ENCODE measurements at regions not wholly inside any gene's neighbourhood (a gene's known extent, or its start where the extent isn't known, plus 50 kb on each side); places are given as distances from the start of the nearest gene placed in this dataset.

DNA sequence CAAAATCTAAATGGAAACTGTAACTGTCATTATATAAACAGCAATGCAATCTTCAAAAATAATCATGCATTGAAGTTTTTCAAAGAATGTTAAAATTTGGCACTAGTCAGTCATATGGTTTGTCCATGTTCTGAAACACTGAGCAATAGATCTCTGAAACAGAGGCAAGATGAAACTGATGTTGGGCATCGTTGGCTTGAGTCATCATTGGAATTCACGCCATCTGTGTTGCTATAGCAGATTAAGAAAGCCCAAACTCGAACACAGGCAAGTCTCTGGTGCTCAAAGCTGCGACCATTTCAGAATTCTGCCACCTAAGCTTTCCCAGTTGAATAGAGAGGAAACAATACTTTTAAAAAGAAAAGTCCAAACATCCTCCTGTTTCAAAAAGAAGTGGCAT is 114.1 kb upstream of the PPARGC1A start:
- TF ChIP-seq, protein P1, sequence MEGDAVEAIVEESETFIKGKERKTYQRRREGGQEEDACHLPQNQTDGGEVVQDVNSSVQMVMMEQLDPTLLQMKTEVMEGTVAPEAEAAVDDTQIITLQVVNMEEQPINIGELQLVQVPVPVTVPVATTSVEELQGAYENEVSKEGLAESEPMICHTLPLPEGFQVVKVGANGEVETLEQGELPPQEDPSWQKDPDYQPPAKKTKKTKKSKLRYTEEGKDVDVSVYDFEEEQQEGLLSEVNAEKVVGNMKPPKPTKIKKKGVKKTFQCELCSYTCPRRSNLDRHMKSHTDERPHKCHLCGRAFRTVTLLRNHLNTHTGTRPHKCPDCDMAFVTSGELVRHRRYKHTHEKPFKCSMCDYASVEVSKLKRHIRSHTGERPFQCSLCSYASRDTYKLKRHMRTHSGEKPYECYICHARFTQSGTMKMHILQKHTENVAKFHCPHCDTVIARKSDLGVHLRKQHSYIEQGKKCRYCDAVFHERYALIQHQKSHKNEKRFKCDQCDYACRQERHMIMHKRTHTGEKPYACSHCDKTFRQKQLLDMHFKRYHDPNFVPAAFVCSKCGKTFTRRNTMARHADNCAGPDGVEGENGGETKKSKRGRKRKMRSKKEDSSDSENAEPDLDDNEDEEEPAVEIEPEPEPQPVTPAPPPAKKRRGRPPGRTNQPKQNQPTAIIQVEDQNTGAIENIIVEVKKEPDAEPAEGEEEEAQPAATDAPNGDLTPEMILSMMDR (IDR thresholded peaks at IDR 0.05; ENCODE audit: insufficient read depth, low read length): no peak
- TF ChIP-seq POLR2AphosphoS5 (IDR thresholded peaks at IDR 0.05; ENCODE audit: low read depth): no peak
- TF ChIP-seq, protein P2, sequence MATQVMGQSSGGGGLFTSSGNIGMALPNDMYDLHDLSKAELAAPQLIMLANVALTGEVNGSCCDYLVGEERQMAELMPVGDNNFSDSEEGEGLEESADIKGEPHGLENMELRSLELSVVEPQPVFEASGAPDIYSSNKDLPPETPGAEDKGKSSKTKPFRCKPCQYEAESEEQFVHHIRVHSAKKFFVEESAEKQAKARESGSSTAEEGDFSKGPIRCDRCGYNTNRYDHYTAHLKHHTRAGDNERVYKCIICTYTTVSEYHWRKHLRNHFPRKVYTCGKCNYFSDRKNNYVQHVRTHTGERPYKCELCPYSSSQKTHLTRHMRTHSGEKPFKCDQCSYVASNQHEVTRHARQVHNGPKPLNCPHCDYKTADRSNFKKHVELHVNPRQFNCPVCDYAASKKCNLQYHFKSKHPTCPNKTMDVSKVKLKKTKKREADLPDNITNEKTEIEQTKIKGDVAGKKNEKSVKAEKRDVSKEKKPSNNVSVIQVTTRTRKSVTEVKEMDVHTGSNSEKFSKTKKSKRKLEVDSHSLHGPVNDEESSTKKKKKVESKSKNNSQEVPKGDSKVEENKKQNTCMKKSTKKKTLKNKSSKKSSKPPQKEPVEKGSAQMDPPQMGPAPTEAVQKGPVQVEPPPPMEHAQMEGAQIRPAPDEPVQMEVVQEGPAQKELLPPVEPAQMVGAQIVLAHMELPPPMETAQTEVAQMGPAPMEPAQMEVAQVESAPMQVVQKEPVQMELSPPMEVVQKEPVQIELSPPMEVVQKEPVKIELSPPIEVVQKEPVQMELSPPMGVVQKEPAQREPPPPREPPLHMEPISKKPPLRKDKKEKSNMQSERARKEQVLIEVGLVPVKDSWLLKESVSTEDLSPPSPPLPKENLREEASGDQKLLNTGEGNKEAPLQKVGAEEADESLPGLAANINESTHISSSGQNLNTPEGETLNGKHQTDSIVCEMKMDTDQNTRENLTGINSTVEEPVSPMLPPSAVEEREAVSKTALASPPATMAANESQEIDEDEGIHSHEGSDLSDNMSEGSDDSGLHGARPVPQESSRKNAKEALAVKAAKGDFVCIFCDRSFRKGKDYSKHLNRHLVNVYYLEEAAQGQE (IDR thresholded peaks at IDR 0.05; ENCODE audit: insufficient replicate concordance, low read depth): no peak
- TF ChIP-seq GABPA (IDR thresholded peaks at IDR 0.05; ENCODE audit: low read depth): no peak

All from HL-60 (cell line).